Neural progenitor cell (in vitro differentiated cells): ENCODE measurements at regions not wholly inside any gene's neighbourhood (a gene's known extent, or its start where the extent isn't known, plus 50 kb on each side); places are given as distances from the start of the nearest gene placed in this dataset.

Experiments
- DNase-seq: peaks from one replicate; pipeline ENCODE4 v3.0.0-alpha.2; 2016; ENCODE audit warnings: low spot score
- H2AFZ ChIP-seq: fragments of 200-600 bp; sonication (generic); replicated peaks from 2 replicates; pipeline ENCODE4 v1.6.1; 2016; ENCODE audit warnings: antibody characterized with exemption
- H3F3A ChIP-seq: fragments of 200-600 bp; sonication (generic); 2 replicates; pipeline ENCODE4 v1.6.1; 2016; ENCODE audit warnings: antibody characterized with exemption, low read depth
- H3K27ac ChIP-seq: fragments of 200-600 bp; sonication (generic); 2 replicates; pipeline ENCODE4 v1.5.1; 2016; ENCODE audit warnings: mild to moderate bottlenecking
- H3K27me3 ChIP-seq: fragments of 200-600 bp; sonication (generic); 2 replicates; pipeline ENCODE4 v1.6.1; 2016; ENCODE audit warnings: mild to moderate bottlenecking, moderate library complexity
- H3K36me3 ChIP-seq: fragments of 200-600 bp; sonication (generic); 2 replicates; pipeline ENCODE4 v1.5.1; 2016
- H3K4me1 ChIP-seq: fragments of 200-600 bp; sonication (generic); 2 replicates; pipeline ENCODE4 v1.6.1; 2016; ENCODE audit warnings: mixed run types
- H3K4me2 ChIP-seq: fragments of 200-600 bp; sonication (generic); 2 replicates; pipeline ENCODE4 v1.6.1; 2016
- H3K4me3 ChIP-seq: fragments of 200-600 bp; sonication (generic); 2 replicates; pipeline ENCODE4 v1.5.1; 2016
- H3K79me2 ChIP-seq: fragments of 200-600 bp; sonication (generic); 2 replicates; pipeline ENCODE4 v1.6.1; 2016; ENCODE audit warnings: low read depth
- H3K9ac ChIP-seq: fragments of 200-600 bp; sonication (generic); 2 replicates; pipeline ENCODE4 v1.6.1; 2016
- H3K9me3 ChIP-seq: fragments of 200-600 bp; sonication (generic); 2 replicates; pipeline ENCODE4 v1.5.1; 2016; ENCODE audit warnings: low read depth
- H4K20me1 ChIP-seq: fragments of 200-600 bp; sonication (generic); 2 replicates; pipeline ENCODE4 v1.6.1; 2016; ENCODE audit warnings: low read depth
- H3K27ac Mint-ChIP-seq: 3 replicates; pipeline ENCODE4 v1.8.0; 2021; ENCODE audit warnings: mixed read lengths
- H3K27me3 Mint-ChIP-seq: 2 replicates; pipeline ENCODE4 v1.8.0; 2022; ENCODE audit warnings: low read depth, mild to moderate bottlenecking, inconsistent platforms, moderate library complexity, mixed read lengths; ENCODE audit not compliant: insufficient read depth
- H3K36me3 Mint-ChIP-seq: 3 replicates; pipeline ENCODE4 v1.8.0; 2021; ENCODE audit warnings: mixed read lengths
- H3K4me1 Mint-ChIP-seq: 3 replicates; pipeline ENCODE4 v1.8.0; 2021; ENCODE audit warnings: mixed read lengths
- H3K4me3 Mint-ChIP-seq: 3 replicates; pipeline ENCODE4 v1.8.0; 2021; ENCODE audit warnings: mild to moderate bottlenecking, moderate library complexity, mixed read lengths
- H3K9me3 Mint-ChIP-seq: 3 replicates; pipeline ENCODE4 v1.8.0; 2020; ENCODE audit warnings: mixed read lengths
- CTCF ChIP-seq: fragments of 200-600 bp; sonication (generic); IDR thresholded peaks from 2 replicates; pipeline ENCODE4 v1.5.1; 2017; ENCODE audit warnings: antibody characterized with exemption, mild to moderate bottlenecking
- EZH2 ChIP-seq: fragments of 200-600 bp; sonication (generic); IDR thresholded peaks from 2 replicates; pipeline ENCODE4 v1.6.1; 2017; ENCODE audit warnings: antibody characterized with exemption, mild to moderate bottlenecking, moderate library complexity
- EZH2phosphoT487 ChIP-seq: fragments of 200-600 bp; sonication (generic); IDR thresholded peaks from 2 replicates; pipeline ENCODE4 v1.6.1; 2017; ENCODE audit warnings: antibody characterized with exemption

- TF ChIP-seq EZH2phosphoT487 (no peak), CTCF (no peak), EZH2 (no peak)
- H3K27ac Mint-ChIP-seq, result no peak overlapping the region
- Histone ChIP-seq H3K9me3 (no peaks in the 10 kb centered on the region), H4K20me1 (no peaks in the 10 kb centered on the region), H3F3A (no peaks in the 10 kb centered on the region), H3K27me3 (no peaks in the 10 kb centered on the region), H3K36me3 (no peaks in the 10 kb centered on the region), H2AFZ (no peak overlapping the region), H3K4me2 (no peak overlapping the region), H3K9ac (no peak overlapping the region), H3K4me1 (no peaks in the 10 kb centered on the region), H3K27ac (no peak overlapping the region), H3K79me2 (no peaks in the 10 kb centered on the region), H3K4me3 (no peak overlapping the region)
- H3K4me1 Mint-ChIP-seq, result no peaks in the 10 kb centered on the region
- no peak overlapping the region for H3K4me3 Mint-ChIP-seq
- peaks cover under 1% of the 10 kb centered on the region for H3K9me3 Mint-ChIP-seq
- DNase-seq, result no peak
- H3K36me3 Mint-ChIP-seq, result no peaks in the 10 kb centered on the region
- H3K27me3 Mint-ChIP-seq, result no peaks in the 10 kb centered on the region
These were observed 136.1 kb downstream of the MID1IP1 start for GRCh38 chrX:38937400-38937799.

- no peaks in the 10 kb centered on the region for H3K36me3 Mint-ChIP-seq
- Histone ChIP-seq H3K9me3 (no peaks in the 10 kb centered on the region), H3K4me1 (no peaks in the 10 kb centered on the region), H3K9ac (no peak overlapping the region), H3K4me3 (no peak overlapping the region), H3F3A (no peaks in the 10 kb centered on the region), H3K27ac (no peak overlapping the region), H3K27me3 (no peaks in the 10 kb centered on the region), H3K36me3 (no peaks in the 10 kb centered on the region), H4K20me1 (no peaks in the 10 kb centered on the region), H2AFZ (no peak overlapping the region), H3K79me2 (no peaks in the 10 kb centered on the region), H3K4me2 (no peak overlapping the region)
- H3K27me3 Mint-ChIP-seq, result no peaks in the 10 kb centered on the region
- TF ChIP-seq EZH2, result no peak
- TF ChIP-seq CTCF, result no peak
- no peak for TF ChIP-seq EZH2phosphoT487
- H3K27ac Mint-ChIP-seq, result no peak overlapping the region
- H3K9me3 Mint-ChIP-seq, result peaks cover 6% of the 10 kb centered on the region
- no peak for DNase-seq
- H3K4me3 Mint-ChIP-seq, result no peak overlapping the region
- no peaks in the 10 kb centered on the region for H3K4me1 Mint-ChIP-seq
These were observed 136.7 kb downstream of the MID1IP1 start for GRCh38 chrX:38937926-38938325.

GRCh38 chrX:38939067-38939466 lies 137.8 kb downstream of the MID1IP1 start:
- Mint-ChIP-seq H3K36me3 (no peaks in the 10 kb centered on the region), H3K9me3 (peaks cover 7% of the 10 kb centered on the region), H3K27me3 (no peaks in the 10 kb centered on the region), H3K27ac (no peak overlapping the region), H3K4me3 (no peak overlapping the region), H3K4me1 (no peaks in the 10 kb centered on the region)
- no peak for TF ChIP-seq CTCF
- TF ChIP-seq EZH2phosphoT487, result no peak
- no peak for TF ChIP-seq EZH2
- H3K9ac ChIP-seq, result no peak overlapping the region
- H3K79me2 ChIP-seq, result no peaks in the 10 kb centered on the region
- no peak overlapping the region for H3K4me2 ChIP-seq
- no peak overlapping the region for H3K27ac ChIP-seq
- DNase-seq, result no peak
- H3K27me3 ChIP-seq, result no peaks in the 10 kb centered on the region
- H3K4me3 ChIP-seq, result no peak overlapping the region
- H3K36me3 ChIP-seq, result no peaks in the 10 kb centered on the region
- no peaks in the 10 kb centered on the region for H3K4me1 ChIP-seq
- H4K20me1 ChIP-seq, result no peaks in the 10 kb centered on the region
- H3K9me3 ChIP-seq, result no peaks in the 10 kb centered on the region
- H3F3A ChIP-seq, result no peaks in the 10 kb centered on the region
- no peak overlapping the region for H2AFZ ChIP-seq

- TF ChIP-seq CTCF, result no peak
- no peak for TF ChIP-seq EZH2phosphoT487
- no peak for TF ChIP-seq EZH2
- H3K4me1 Mint-ChIP-seq, result no peaks in the 10 kb centered on the region
- Histone ChIP-seq H3K4me1 (no peaks in the 10 kb centered on the region), H2AFZ (no peak overlapping the region), H3K4me2 (no peak overlapping the region), H3K9ac (no peak overlapping the region), H3K79me2 (no peaks in the 10 kb centered on the region), H3K27ac (no peak overlapping the region), H3K27me3 (no peaks in the 10 kb centered on the region), H3K4me3 (no peak overlapping the region), H4K20me1 (no peaks in the 10 kb centered on the region), H3K9me3 (no peaks in the 10 kb centered on the region), H3F3A (no peaks in the 10 kb centered on the region), H3K36me3 (no peaks in the 10 kb centered on the region)
- H3K4me3 Mint-ChIP-seq, result no peak overlapping the region
- no peak overlapping the region for H3K27ac Mint-ChIP-seq
- no peaks in the 10 kb centered on the region for H3K27me3 Mint-ChIP-seq
- DNase-seq, result no peak
- H3K36me3 Mint-ChIP-seq, result no peaks in the 10 kb centered on the region
- H3K9me3 Mint-ChIP-seq, result peaks cover 12% of the 10 kb centered on the region
These were observed 139.3 kb downstream of the MID1IP1 start for GRCh38 chrX:38940547-38940946.
